Suppressor macrophage treated with lipopolysaccharide for 1 hour (primary cell): ENCODE measurements at regions not wholly inside any gene's neighbourhood (a gene's known extent, or its start where the extent isn't known, plus 50 kb on each side); places are given as distances from the start of the nearest gene placed in this dataset.
"Not testable (repeated sequence)": the region's sequence is repeated elsewhere in the genome, so short reads cannot be mapped to it uniquely, and the experiment has no call there.

Experiments
- DNase-seq, 3 donors: peaks; one replicate each; pipeline ENCODE4 v3.0.0-alpha.2; 2020 to 2022

GRCh38 chr4:103982454-103982853, 262.7 kb upstream of the TACR3 start:
- DNase-seq = no peak

DNA sequence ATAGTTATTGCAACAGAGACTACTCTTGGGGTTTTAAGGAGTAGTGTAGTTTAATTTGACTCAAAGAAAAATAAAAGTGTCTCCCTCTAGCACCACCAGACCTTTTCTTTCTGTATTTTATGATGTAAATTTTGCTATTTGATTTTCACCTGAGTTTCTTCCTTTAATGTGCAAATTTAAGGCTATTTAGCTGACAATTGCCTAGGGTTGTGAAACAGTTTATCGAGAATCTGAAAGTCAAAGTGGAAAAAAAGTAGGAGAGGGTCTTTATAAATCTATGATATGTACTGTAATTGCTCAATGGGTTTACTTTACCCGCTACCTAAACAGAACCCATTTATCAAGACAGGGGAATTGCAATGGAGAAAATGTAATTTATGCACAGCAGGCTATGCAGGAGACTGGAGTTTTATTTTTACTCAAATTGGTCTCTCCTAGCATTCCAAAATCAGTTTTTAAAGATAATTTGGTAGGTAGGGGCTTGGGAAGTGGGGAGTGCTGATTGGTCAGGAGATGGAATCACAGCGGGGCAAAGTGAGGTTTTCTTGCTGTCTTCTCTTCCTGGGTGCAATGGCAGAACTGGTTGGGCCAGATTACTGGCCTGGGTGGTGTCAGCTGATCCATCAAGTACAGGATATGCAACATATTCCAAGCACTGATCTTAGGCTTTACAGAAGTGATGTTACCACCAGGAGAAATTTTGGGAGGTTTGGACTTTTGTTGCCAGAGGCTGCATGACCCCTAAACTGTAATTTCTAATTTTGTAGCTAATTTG, 228.6 kb upstream of the TACR3 start:
- no peak for DNase-seq

DNA sequence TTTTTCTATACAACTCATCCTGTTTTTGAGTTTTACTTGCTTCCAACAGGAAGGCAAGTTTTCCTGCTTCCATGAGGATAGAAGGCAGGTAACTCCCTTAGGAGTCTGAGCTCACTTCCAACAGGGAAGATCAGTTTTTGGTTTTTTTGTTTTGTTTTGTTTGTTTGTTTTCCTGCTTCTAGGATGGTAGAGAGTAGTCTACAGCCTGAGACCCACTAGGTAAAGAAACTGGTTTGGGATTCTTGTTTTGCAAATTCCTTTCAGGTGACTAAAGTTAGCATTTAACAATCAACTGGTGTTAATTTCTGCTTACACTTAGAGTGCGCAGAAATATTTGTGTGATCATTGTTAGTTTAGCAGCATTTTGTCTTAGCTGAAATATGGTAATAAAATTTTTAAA, 227.8 kb upstream of the TACR3 start:
- DNase-seq = no peak

- not testable (repeated sequence) for DNase-seq
Observed at GRCh38 chr4:103946621-103947268, 227.0 kb upstream of the TACR3 start.

DNA sequence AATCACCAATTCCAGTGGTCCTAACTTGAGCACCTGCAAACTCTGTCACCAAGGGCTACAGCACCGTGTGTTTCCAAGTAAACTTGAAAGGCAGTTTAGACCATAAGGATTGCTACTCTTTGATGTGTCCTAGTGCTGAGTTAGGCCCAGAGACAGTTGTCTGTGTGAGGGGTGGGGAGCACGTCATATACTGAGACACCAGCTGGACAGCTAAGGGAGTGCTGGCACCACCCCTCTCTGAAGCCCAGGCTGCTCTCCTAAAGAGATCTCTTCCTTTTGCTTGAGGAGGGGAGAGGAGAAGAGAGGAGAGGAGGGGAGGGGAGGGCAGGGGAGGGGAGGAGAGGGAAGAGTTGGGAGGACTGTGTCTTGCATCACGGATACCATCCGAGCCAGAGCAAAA, 218.7 kb upstream of the TACR3 start:
- no peak for DNase-seq

DNA sequence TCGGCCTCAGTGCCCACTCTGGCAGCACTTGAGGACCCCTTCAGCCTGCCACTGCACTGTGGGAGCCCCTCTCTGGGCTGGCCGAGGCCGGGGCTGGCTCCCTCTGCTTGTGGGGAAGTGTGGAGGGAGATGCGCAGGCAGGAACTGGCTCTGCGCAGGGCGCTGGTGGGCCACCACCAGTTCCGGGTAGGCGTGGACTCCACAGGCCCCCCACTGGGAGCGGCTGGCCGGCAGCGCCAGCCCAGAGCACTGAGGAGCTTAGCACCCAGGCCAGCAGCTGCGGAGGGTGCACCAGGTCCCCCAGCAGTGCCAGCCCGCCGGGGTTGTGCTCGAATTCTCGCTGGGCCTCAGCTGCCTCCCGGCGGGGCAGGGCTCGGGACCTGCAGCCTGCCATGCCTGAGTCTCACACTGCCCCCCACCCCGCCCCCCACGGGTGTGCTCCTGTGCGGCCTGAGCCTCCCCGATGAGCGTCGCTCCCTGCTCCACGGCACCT, 216.9 kb upstream of the TACR3 start:
- DNase-seq = no peak

DNA sequence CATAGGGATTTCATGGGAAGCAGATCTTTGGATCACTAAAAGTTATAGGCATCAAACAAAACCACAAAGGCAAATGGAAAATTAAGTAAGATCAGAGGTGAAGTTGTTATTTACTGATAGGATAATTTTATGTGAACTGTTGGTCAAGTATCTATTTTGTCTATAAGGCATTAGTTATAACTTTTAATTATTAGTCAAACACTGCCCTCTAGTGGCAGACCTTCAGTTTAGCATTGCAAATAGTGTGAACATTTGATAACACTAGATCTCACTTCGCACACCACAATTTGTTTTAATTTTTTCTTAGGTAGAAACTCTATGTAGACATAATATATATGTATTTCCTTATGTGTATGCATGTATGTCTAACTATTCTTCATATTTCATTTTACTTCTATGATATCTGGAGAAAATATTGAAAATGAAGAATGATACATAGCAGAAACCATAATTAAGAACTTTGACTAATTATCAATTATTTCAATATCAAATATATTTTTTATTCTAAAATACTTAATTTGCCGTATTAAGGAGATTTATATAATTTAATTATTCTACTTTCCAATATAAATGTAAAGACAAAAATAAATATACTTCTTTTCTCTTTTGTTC, 214.5 kb upstream of the TACR3 start:
- DNase-seq = peak; percentile 64 to 76 (median 70)

DNA sequence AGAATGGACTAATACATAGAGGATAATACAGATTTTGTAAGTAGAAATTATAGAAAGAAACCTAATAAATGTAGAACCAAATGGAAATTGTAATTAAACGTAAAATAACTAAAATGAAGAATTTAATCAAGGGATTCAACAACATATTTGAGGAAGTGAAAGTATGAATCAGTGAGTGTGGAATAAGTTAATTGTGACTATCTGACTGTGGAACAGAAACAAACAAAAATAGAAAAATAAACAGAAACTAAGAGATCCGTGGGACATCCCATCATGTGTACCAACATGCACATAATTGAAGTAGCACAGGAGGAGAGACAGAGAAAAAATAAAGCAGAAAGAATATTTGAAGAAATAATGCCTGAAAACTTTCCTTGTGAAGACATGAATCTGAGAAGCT, 208.6 kb upstream of the TACR3 start:
- peak in 1 of 3 donors; percentile 14 for DNase-seq

DNA sequence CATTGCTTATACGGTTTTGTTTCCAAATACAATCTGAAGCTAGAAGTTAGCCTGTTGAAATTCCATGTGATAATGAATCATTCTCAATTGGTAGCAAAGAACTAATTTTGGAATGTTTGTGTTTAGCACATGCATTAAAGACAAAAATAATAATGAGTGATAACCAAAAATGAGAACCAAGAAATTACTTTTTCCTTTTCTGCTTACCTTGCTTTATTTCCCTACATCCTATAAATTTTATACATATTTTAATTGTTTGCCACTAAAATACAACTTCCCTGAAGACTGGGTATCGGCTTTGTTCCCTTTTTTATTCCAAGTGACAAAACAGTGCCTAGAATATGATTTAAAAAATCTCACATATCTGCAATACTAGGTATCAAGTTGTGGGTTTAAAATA, 203.8 kb upstream of the TACR3 start:
- DNase-seq = peak in 1 of 3 donors; percentile 22

GRCh38 chr4:103918214-103918613, 198.4 kb upstream of the TACR3 start:
- no peak for DNase-seq

DNA sequence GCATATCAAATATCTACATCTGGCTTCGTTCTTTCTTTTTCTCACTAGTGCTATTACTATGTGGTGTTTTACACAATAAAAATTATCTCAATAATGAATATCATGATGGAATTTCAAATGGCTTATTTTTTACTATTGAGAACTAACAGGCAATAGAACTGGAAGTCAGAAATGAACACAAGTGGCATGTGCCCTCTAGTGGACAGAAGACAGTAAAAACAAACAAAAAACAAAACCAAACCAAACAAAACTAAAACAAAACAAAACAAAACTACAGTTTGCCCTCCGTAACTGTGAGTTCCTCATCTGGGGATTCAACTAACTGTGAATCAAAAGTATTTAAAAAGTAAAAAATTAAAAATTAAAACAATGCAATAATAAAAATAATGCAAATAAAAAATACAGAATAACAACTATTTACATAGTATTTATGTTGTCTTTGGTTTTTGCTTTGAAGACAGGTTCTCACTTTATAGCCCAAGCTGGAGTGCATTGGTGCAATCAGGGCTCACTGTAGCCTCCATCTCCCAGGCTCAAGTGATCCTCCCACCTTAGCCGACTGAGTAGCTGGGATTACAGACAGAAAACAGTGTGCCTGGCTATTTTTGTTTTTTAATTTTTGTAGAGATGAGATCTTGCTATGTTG, 195.6 kb upstream of the TACR3 start:
- DNase-seq = peak; percentile 27 to 41 (median 33)

GRCh38 chr4:103907414-103907813, 187.6 kb upstream of the TACR3 start:
- DNase-seq = no peak

- DNase-seq = no peak
Observed at GRCh38 chr4:103904123-103904522, 184.3 kb upstream of the TACR3 start.

DNA sequence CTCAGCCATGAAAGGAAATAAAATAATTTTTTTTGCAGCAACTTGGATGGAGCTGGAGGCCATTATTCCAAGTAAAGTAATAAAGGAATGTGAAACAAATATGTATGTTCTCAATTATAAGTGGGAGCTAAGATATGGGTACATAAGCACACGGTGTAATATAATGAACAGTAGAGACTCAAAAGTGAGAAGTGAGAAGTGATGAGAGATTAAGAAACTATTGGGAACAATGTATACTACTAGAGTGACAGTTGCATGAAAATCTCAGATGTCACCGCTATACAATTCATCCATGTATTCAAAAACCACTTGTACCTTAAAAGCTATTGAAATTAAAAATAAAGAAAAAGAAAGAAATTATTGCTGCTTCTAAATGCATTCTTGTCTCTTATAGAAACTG, 182.9 kb upstream of the TACR3 start:
- DNase-seq = no peak

- DNase-seq = no peak
Observed at GRCh38 chr4:103895876-103896465, 176.2 kb upstream of the TACR3 start.

GRCh38 chr4:103892586-103892985, 172.8 kb upstream of the TACR3 start:
- no peak for DNase-seq

DNA sequence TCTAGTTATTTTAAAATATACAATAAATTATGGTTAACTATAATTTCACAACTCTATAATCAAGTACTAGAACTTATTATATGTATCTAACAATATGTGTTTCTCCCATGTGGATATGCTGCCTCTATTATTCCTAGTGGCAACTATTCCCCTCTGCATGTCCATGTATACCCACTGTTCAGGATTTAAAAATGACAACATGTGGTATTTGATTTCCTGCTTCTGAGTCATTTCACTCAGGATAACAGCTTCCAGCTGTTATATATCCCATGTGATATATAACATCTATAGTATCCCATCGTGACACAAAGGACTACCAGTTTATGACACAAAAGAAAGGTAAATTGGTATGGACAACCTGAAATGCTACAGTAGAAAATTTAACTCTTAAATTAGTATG, 167.4 kb upstream of the TACR3 start:
- DNase-seq = no peak

- no peak for DNase-seq
Observed at GRCh38 chr4:103885152-103885551, 165.4 kb upstream of the TACR3 start.

DNA sequence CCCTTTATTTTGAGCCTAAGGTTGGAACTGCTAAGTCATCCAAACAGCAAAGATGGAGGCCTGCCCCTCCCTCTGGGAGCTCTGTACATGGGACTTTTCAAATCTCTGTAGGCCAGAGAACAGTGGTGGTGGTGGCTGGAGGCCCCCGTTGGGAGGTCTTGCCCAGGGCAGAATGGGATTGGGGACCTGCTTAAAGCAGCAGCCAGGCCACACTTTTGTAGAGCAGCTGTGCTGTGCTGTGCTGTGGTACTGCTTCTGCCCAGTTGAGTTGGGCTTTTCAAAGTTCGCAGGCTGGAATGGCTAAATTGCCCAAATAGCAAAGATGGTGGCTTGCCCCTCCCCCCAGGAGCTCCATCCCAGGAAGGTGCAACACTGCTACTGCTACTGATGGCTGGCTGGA, 147.5 kb upstream of the TACR3 start:
- no peak for DNase-seq

- DNase-seq = no peak
Observed at GRCh38 chr4:103853627-103854026, 133.8 kb upstream of the TACR3 start.

GRCh38 chr4:103853146-103853545, 133.4 kb upstream of the TACR3 start:
- DNase-seq = no peak

DNA sequence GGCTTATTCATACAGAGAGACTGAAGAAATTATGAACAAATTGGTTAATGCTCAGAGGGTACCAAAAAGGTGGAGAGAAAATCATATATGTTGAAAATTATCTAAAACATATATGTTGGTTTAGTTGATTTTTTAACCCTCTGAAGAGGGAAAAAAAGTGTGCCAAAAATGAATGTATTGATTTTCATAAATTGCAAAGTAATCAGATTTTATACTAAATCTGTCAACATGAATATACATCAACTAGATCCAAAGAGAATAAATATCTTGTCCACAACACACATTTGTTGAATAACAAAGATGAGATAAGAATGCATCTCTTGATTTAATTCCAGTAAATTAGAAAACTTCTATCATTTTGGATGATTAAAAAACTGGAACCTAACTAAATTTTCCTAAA, 125.3 kb upstream of the TACR3 start:
- no peak for DNase-seq

DNA sequence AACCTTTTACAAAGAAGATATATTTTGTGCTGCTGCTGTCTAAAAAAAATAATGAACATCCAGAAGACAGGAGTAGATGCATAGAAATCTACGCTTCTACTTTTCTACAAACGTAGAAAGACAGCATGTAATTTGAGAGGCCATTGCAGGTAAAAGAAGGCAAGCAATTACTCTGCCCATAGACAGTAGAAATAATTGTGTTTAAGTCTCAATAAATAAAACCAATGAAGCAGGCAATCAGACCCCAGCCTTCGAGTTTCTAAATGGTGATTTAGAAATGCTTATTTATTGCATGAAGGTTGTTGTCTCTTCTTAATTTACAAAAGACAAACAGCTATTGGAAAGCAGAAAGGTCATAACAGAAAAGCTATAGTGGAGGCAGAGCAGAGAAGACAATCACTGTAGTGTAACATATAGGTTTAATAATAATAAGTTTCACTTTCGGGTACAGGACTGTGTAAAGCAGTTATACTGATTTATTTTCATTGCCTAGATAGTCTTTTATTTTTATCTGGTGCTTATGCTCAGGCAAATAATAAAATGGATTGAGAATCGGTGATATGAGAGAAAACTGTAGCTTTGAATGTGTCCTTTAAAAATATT, 123.0 kb upstream of the TACR3 start:
- DNase-seq = no peak
